K562 (cell line): ENCODE measurements at regions not wholly inside any gene's neighbourhood (a gene's known extent, or its start where the extent isn't known, plus 50 kb on each side); places are given as distances from the start of the nearest gene placed in this dataset.

Experiments used
- ATAC-seq: fragments of 200-7000 bp; cut with Tn5 transposase; 3 replicates; pipeline ENCODE4 v1.9.1; 2020; ENCODE audit warnings: moderate library complexity
- BruUV-seq: library from RNA; stranded (reverse); fragments of 400-500 nt; replicated peaks from 2 replicates; lab custom pipeline; 2021; lab: Mats Ljungman, UMichigan
- CTCF ChIA-PET: fragments of 300-600 bp; formaldehyde crosslinking; extraction: SDS; loops from one replicate; lab custom pipeline; 2021; ENCODE audit warnings: low intra/inter-chr PET ratio; lab: Yijun Ruan, JAX
- POLR2A ChIA-PET: fragments of 300-600, 350-650 bp; sonication (Branson Sonifier 250); formaldehyde crosslinking; extraction: SDS; loops from one replicate; lab custom pipeline; 2021; ENCODE audit warnings: antibody characterized with exemption, inconsistent platforms; lab: Yijun Ruan, JAX
- DNase-seq, 4 experiments: peaks; one replicate each; pipeline versions ENCODE4 v3.0.0 to v3.0.0-alpha.2; 2011 to 2018; ENCODE audit warnings: low spot score in 3 of 4, mixed read lengths in 3 of 4; ENCODE audit errors: extremely low read depth in 1 of 4
- FAIRE-seq: peaks from 2 replicates; lab custom pipeline; 2011; peaks lifted over from hg19 to GRCh38; lab: Jason Lieb, UNC
- H2AFZ ChIP-seq: 2 replicates; pipeline ENCODE4 v1.6.0; 2011; ENCODE audit warnings: low read depth, low read length, control low read depth, inconsistent platforms
- H3K27ac ChIP-seq: fragments of 200-600 bp; 3 replicates; pipeline ENCODE4 v1.8.0; 2011; ENCODE audit warnings: low read depth, mild to moderate bottlenecking, control low read depth, inconsistent platforms, low read length, moderate library complexity, mixed read lengths; ENCODE audit errors: extremely low read depth
- H3K27me3 ChIP-seq, 2 experiments: fragments of 300-600 bp in 1 of 2; 2 replicates in 1 of 2; 3 replicates in 1 of 2; pipeline versions ENCODE4 v1.6.0 to v1.8.0; 2011; ENCODE audit warnings: inconsistent platforms in 2 of 2, low read length in 2 of 2, mild to moderate bottlenecking in 1 of 2, mixed read lengths in 1 of 2, moderate library complexity in 1 of 2; ENCODE audit not compliant: control insufficient read depth in 2 of 2, insufficient read depth in 2 of 2
- H3K36me3 ChIP-seq: fragments of 300-600 bp; 3 replicates; pipeline ENCODE4 v1.8.0; 2011; ENCODE audit warnings: mild to moderate bottlenecking, low read length, inconsistent platforms; ENCODE audit not compliant: control insufficient read depth, insufficient read depth
- H3K4me1 ChIP-seq, 2 experiments: fragments of 200-600 bp in 1 of 2; replicated peaks in 1 of 2; 2 replicates in 1 of 2; 3 replicates in 1 of 2; pipeline versions ENCODE4 v1.5.1 to v1.8.0; 2011; ENCODE audit warnings: inconsistent platforms in 2 of 2, low read length in 2 of 2, mild to moderate bottlenecking in 1 of 2, mixed read lengths in 1 of 2, moderate library complexity in 1 of 2; ENCODE audit not compliant: control insufficient read depth in 2 of 2, insufficient read depth in 2 of 2
- H3K4me2 ChIP-seq: 2 replicates; pipeline ENCODE4 v1.6.1; 2011; ENCODE audit warnings: low read length, control low read depth, inconsistent platforms, mixed read lengths; ENCODE audit not compliant: insufficient read depth
- H3K4me3 ChIP-seq: fragments of 200-600 bp; sonication (generic), shearing (Covaris generic); 2 replicates; pipeline ENCODE4 v1.5.1; 2016; ENCODE audit warnings: control low read depth, inconsistent platforms
- H3K79me2 ChIP-seq: fragments of 200-600 bp; 3 replicates; pipeline ENCODE4 v1.8.0; 2011; ENCODE audit warnings: low read length, inconsistent platforms; ENCODE audit not compliant: control insufficient read depth, insufficient read depth
- H3K9ac ChIP-seq, 2 experiments: 2 replicates each; pipeline versions ENCODE4 v1.6.0 to v1.6.1; 2011; ENCODE audit warnings: low read depth in 2 of 2, low read length in 2 of 2, control low read depth in 1 of 2, inconsistent platforms in 1 of 2, mild to moderate bottlenecking in 1 of 2, mixed read lengths in 1 of 2; ENCODE audit not compliant: insufficient read depth in 1 of 2
- H3K9me1 ChIP-seq: one replicate; pipeline ENCODE4 v1.6.0; 2011; ENCODE audit warnings: inconsistent platforms, mild to moderate bottlenecking, low read length, moderate library complexity; ENCODE audit not compliant: control insufficient read depth, insufficient read depth
- H3K9me3 ChIP-seq: replicated peaks from 2 replicates; pipeline ENCODE4 v1.5.1; 2011; ENCODE audit warnings: low read depth, low read length, inconsistent platforms; ENCODE audit not compliant: control insufficient read depth, insufficient read depth
- H4K20me1 ChIP-seq: replicated peaks from 2 replicates; pipeline ENCODE4 v1.6.1; 2011; ENCODE audit warnings: low read length, inconsistent platforms, mixed read lengths; ENCODE audit not compliant: control insufficient read depth, insufficient read depth
- CBX5 ChIP-seq: IDR thresholded peaks from 2 replicates; pipeline ENCODE4 v1.6.1; 2014; ENCODE audit warnings: low read depth, borderline replicate concordance
- CREB1 ChIP-seq, 2 experiments: sonication (generic) in 1 of 2; formaldehyde crosslinking in 1 of 2; IDR thresholded peaks; 2 replicates each; pipeline versions ENCODE4 v1.6.1 to v1.8.0; 2012 to 2022; ENCODE audit warnings: inconsistent platforms in 1 of 2, mild to moderate bottlenecking in 1 of 2, missing genetic modification reagents in 1 of 2, moderate library complexity in 1 of 2
- FOXP1 ChIP-seq: sonication (generic); formaldehyde crosslinking; IDR thresholded peaks from 2 replicates; pipeline ENCODE4 v1.8.0; 2022; ENCODE audit warnings: mild to moderate bottlenecking, missing genetic modification reagents
- HLTF ChIP-seq: fragments of 450-650 bp; IDR thresholded peaks from 2 replicates; pipeline ENCODE4 v1.6.1; 2016
- KLF16 ChIP-seq: IDR thresholded peaks from 2 replicates; pipeline ENCODE4 v1.6.1; 2016; ENCODE audit warnings: antibody characterized with exemption
- MYC ChIP-seq, 2 experiments: fragments of 250-450 bp in 1 of 2; sonication (Bioruptor Pico) in 1 of 2; IDR thresholded peaks; 2 replicates each; pipeline versions ENCODE4 v1.5.1 to v1.6.1; 2012 to 2021; ENCODE audit warnings: low read depth in 2 of 2, borderline replicate concordance in 1 of 2, improper control_type of control experiment in 1 of 2, low read length in 1 of 2, mild to moderate bottlenecking in 1 of 2, moderate library complexity in 1 of 2
- RAD21 ChIP-seq, 2 experiments: fragments of 250-450 bp in 1 of 2; fragments of 450-650 bp in 1 of 2; sonication (Bioruptor Pico) in 1 of 2; formaldehyde crosslinking in 1 of 2; IDR thresholded peaks in 1 of 2; conservative IDR thresholded peaks in 1 of 2; 2 replicates each; pipeline versions ENCODE4 v1.4.0 to v1.8.0; 2020 to 2022; ENCODE audit warnings: mild to moderate bottlenecking in 2 of 2, moderate library complexity in 1 of 2
- U2AF1 ChIP-seq: fragments of 200-400 bp; formaldehyde crosslinking; optimal IDR thresholded peaks from 2 replicates; pipeline ENCODE3; 2017; ENCODE audit warnings: mild to moderate bottlenecking, low read depth, low read length, moderate library complexity
- ZFPM2 ChIP-seq: fragments of 250-450 bp; sonication (Bioruptor Pico); IDR thresholded peaks from 2 replicates; pipeline ENCODE4 v1.5.1; 2022; ENCODE audit warnings: mild to moderate bottlenecking
- ZFX ChIP-seq: sonication (generic); formaldehyde crosslinking; IDR thresholded peaks from 2 replicates; pipeline ENCODE4 v1.8.0; 2022; ENCODE audit warnings: mild to moderate bottlenecking, missing genetic modification reagents, moderate library complexity
- ZNF121 ChIP-seq: sonication (generic); formaldehyde crosslinking; conservative IDR thresholded peaks from 2 replicates; pipeline ENCODE4 v1.8.0; 2022; ENCODE audit warnings: missing genetic modification reagents
- ZNF586 ChIP-seq: fragments of 450-650 bp; formaldehyde crosslinking; conservative IDR thresholded peaks from 2 replicates; pipeline ENCODE4 v1.4.0; 2020; ENCODE audit warnings: mild to moderate bottlenecking, moderate library complexity
- ZNF644 ChIP-seq: fragments of 200-800 bp; sonication (Bioruptor generic); IDR thresholded peaks from 2 replicates; pipeline ENCODE4 v1.6.1; 2016; ENCODE audit warnings: low read depth, missing genetic modification characterization, missing compliant biosample characterization
- ZNF707 ChIP-seq: fragments of 250-450 bp; sonication (Bioruptor Pico); conservative IDR thresholded peaks from 2 replicates; pipeline ENCODE4 v1.8.0; 2022; ENCODE audit warnings: inconsistent platforms, mild to moderate bottlenecking, moderate library complexity
- WGBS: fragments of 100-300 bp; shearing (Covaris generic); methylation state at CpG from one replicate; pipeline ENCODE4 v1.1.6; 2016; ENCODE audit warnings: low coverage, mixed read lengths; ENCODE audit not compliant: insufficient coverage; ENCODE audit errors: missing lambda C conversion rate; 5-methylcytosine and 5-hydroxymethylcytosine counted together
- in situ Hi-C: fragments of 300-500 bp; cut with MboI; formaldehyde crosslinking; loops from 4 replicates; pipeline ENCODE4 v1.15.0; 2018; ENCODE audit warnings: inconsistent platforms, mixed read lengths
- intact Hi-C: fragments of 100-400 bp; cut with micrococcal nuclease; formaldehyde crosslinking; loops from 2 replicates; pipeline ENCODE4 v1.14.2; 2022
- TF ChIP-seq, protein P1 (sequence below): fragments of 250-450 bp; sonication (Bioruptor Pico); IDR thresholded peaks from 2 replicates; pipeline ENCODE4 v1.5.0; 2021
- TF ChIP-seq, protein P2 (sequence below), 2 experiments: fragments of 450-650 bp in 1 of 2; sonication (generic) in 1 of 2; formaldehyde crosslinking; conservative IDR thresholded peaks; 2 replicates each; pipeline versions ENCODE4 v1.4.0 to v1.8.1; 2020 to 2022; ENCODE audit warnings: mild to moderate bottlenecking in 1 of 2, missing genetic modification reagents in 1 of 2
- TF ChIP-seq, protein P3 (sequence below): fragments of 450-650 bp; IDR thresholded peaks from 2 replicates; pipeline ENCODE4 v1.6.1; 2017; ENCODE audit warnings: antibody characterized with exemption, mild to moderate bottlenecking
- TF ChIP-seq, protein P4 (sequence below): IDR thresholded peaks from 2 replicates; pipeline ENCODE4 v1.6.1; 2011; ENCODE audit not compliant: insufficient read length; ENCODE audit errors: extremely low read depth

DNA sequence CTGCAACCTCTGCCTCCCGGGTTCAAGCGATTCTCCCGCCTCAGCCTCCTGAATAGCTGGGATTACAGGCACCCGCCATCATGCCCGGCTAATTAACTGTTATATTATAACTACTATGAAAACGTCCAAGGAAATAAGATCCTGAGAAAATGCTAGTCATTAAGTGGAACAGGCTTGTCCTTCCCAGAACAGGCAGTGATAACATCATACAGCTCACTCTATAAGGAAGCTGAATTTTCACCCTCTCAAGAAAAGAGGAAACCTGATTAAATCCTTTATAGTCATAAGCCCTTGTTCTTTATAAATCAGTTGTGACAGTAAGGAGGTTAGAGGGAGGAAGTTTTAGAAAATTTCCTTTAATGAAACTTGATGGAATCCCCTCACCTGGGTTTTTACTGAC is 163.9 kb upstream of the CLINT1 start:
- BruUV-seq, result no TSS peak
- Histone ChIP-seq H3K27me3 (no peaks in the 10 kb centered on the region), H4K20me1 (no peaks in the 10 kb centered on the region), H3K79me2 (no peaks in the 10 kb centered on the region), H3K9ac (no peak overlapping the region), H3K4me3 (no peak overlapping the region), H3K9me3 (no peaks in the 10 kb centered on the region), H3K9me1 (no peaks in the 10 kb centered on the region), H3K36me3 (no peaks in the 10 kb centered on the region), H2AFZ (no peak overlapping the region), H3K27ac (no peak overlapping the region), H3K4me1 (no peaks in the 10 kb centered on the region; a peak in 1 of 5 replicates), H3K4me2 (no peak overlapping the region)
- in situ Hi-C loops, result no loop called here
- POLR2A ChIA-PET, result interaction anchor here (1.0 kb wide), 1 partner anchor 21 kb away, joined by 3 read pairs; no protein-coding TSS in a partner anchor
- no peak for FAIRE-seq
- CTCF ChIA-PET, result no interaction called here
- no peak for ATAC-seq
- WGBS, result 0% methylated on average over 4 of the region's 6 CpGs
- no peak for DNase-seq
- intact Hi-C loops, result no loop called here
- TF ChIP-seq, protein P1, sequence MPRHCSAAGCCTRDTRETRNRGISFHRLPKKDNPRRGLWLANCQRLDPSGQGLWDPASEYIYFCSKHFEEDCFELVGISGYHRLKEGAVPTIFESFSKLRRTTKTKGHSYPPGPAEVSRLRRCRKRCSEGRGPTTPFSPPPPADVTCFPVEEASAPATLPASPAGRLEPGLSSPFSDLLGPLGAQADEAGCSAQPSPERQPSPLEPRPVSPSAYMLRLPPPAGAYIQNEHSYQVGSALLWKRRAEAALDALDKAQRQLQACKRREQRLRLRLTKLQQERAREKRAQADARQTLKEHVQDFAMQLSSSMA (CRISPR knock-in tag), result no peak
- TF ChIP-seq ZFX (no peak), CREB1 (IDR thresholded peaks at IDR 0.05) (no peak), CREB1 (CRISPR knock-in tag; IDR thresholded peaks at IDR 0.05) (no peak), RAD21 (CRISPR knock-in tag; conservative IDR thresholded peaks at IDR 0.05 in 1 of 2, IDR thresholded peaks at IDR 0.05 in 1 of 2) (no peak), ZNF707 (CRISPR knock-in tag) (no peak), FOXP1 (CRISPR knock-in tag) (no peak), ZFPM2 (no peak), MYC (IDR thresholded peaks at IDR 0.05; ENCODE audit: low read depth, low read length) (no peak), MYC (CRISPR knock-in tag; IDR thresholded peaks at IDR 0.05; ENCODE audit: borderline replicate concordance, low read depth) (no peak), ZNF644 (tag) (no peak), KLF16 (no peak), CBX5 (no peak), U2AF1 (no peak), ZNF121 (no peak), ZNF586 (CRISPR knock-in tag) (no peak), HLTF (no peak)
- TF ChIP-seq, protein P2, sequence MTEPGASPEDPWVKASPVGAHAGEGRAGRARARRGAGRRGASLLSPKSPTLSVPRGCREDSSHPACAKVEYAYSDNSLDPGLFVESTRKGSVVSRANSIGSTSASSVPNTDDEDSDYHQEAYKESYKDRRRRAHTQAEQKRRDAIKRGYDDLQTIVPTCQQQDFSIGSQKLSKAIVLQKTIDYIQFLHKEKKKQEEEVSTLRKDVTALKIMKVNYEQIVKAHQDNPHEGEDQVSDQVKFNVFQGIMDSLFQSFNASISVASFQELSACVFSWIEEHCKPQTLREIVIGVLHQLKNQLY (CRISPR knock-in tag; conservative IDR thresholded peaks at IDR 0.05), result no peak
- TF ChIP-seq, protein P3, sequence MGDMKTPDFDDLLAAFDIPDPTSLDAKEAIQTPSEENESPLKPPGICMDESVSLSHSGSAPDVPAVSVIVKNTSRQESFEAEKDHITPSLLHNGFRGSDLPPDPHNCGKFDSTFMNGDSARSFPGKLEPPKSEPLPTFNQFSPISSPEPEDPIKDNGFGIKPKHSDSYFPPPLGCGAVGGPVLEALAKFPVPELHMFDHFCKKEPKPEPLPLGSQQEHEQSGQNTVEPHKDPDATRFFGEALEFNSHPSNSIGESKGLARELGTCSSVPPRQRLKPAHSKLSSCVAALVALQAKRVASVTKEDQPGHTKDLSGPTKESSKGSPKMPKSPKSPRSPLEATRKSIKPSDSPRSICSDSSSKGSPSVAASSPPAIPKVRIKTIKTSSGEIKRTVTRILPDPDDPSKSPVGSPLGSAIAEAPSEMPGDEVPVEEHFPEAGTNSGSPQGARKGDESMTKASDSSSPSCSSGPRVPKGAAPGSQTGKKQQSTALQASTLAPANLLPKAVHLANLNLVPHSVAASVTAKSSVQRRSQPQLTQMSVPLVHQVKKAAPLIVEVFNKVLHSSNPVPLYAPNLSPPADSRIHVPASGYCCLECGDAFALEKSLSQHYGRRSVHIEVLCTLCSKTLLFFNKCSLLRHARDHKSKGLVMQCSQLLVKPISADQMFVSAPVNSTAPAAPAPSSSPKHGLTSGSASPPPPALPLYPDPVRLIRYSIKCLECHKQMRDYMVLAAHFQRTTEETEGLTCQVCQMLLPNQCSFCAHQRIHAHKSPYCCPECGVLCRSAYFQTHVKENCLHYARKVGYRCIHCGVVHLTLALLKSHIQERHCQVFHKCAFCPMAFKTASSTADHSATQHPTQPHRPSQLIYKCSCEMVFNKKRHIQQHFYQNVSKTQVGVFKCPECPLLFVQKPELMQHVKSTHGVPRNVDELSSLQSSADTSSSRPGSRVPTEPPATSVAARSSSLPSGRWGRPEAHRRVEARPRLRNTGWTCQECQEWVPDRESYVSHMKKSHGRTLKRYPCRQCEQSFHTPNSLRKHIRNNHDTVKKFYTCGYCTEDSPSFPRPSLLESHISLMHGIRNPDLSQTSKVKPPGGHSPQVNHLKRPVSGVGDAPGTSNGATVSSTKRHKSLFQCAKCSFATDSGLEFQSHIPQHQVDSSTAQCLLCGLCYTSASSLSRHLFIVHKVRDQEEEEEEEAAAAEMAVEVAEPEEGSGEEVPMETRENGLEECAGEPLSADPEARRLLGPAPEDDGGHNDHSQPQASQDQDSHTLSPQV, result no peak
- TF ChIP-seq, protein P4, sequence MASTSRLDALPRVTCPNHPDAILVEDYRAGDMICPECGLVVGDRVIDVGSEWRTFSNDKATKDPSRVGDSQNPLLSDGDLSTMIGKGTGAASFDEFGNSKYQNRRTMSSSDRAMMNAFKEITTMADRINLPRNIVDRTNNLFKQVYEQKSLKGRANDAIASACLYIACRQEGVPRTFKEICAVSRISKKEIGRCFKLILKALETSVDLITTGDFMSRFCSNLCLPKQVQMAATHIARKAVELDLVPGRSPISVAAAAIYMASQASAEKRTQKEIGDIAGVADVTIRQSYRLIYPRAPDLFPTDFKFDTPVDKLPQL, result no peak
